Tibial nerve (tissue), 4 donors: ENCODE measurements at regions not wholly inside any gene's neighbourhood (a gene's known extent, or its start where the extent isn't known, plus 50 kb on each side); places are given as distances from the start of the nearest gene placed in this dataset.

Experiments
- DNase-seq, 2 donors: peaks; one replicate each; pipeline ENCODE4 v3.0.0-alpha.2; 2019; ENCODE audit warnings: low spot score in 2 of 2
- H3K27ac ChIP-seq, 4 donors: fragments of 200-600 bp; sonication (generic) in 3 of 4; one replicate each; pipeline ENCODE4 v1.5.1; 2017 to 2019; ENCODE audit warnings: mild to moderate bottlenecking in 1 of 4
- H3K27me3 ChIP-seq, 2 donors: fragments of 200-600 bp; sonication (generic) in 1 of 2; one replicate each; pipeline versions ENCODE4 v1.5.1 to v1.6.0; 2017 to 2019
- H3K36me3 ChIP-seq, 3 donors: fragments of 200-600 bp; sonication (generic); one replicate each; pipeline ENCODE4 v1.5.1; 2018 to 2019
- H3K4me1 ChIP-seq, 4 donors: fragments of 200-600 bp; sonication (generic) in 3 of 4; one replicate each; pipeline ENCODE4 v1.5.1; 2017 to 2019
- H3K4me3 ChIP-seq, 4 donors: fragments of 200-600 bp; sonication (generic) in 3 of 4; one replicate each; pipeline ENCODE4 v1.5.1; 2017 to 2019; ENCODE audit warnings: mild to moderate bottlenecking in 1 of 4, moderate library complexity in 1 of 4
- H3K9me3 ChIP-seq, 4 donors: fragments of 200-600 bp; sonication (generic) in 3 of 4; one replicate each; pipeline ENCODE4 v1.5.1; 2017 to 2019
- CTCF ChIP-seq, 5 experiments: fragments of 200-600 bp in 3 of 5; fragments of 450-650 bp in 2 of 5; sonication (generic) in 3 of 5; IDR thresholded peaks; one replicate each; pipeline ENCODE4 v1.5.1; 2016 to 2019; ENCODE audit warnings: antibody characterized with exemption in 5 of 5, mild to moderate bottlenecking in 3 of 5, moderate library complexity in 2 of 5
- EP300 ChIP-seq, 2 donors: sonication (generic); formaldehyde crosslinking; IDR thresholded peaks; one replicate each; pipeline ENCODE4 v1.6.1; 2017; ENCODE audit warnings: antibody characterized with exemption in 2 of 2, mild to moderate bottlenecking in 1 of 2
- POLR2A ChIP-seq, 2 donors: fragments of 450-650 bp; IDR thresholded peaks; one replicate each; pipeline ENCODE4 v1.6.1; 2017; ENCODE audit warnings: antibody characterized with exemption in 2 of 2, mild to moderate bottlenecking in 2 of 2, moderate library complexity in 2 of 2
- WGBS, 2 donors: methylation state at CpG; one replicate each; pipeline ENCODE4 v1.1.5; 2018; 5-methylcytosine and 5-hydroxymethylcytosine counted together

DNA sequence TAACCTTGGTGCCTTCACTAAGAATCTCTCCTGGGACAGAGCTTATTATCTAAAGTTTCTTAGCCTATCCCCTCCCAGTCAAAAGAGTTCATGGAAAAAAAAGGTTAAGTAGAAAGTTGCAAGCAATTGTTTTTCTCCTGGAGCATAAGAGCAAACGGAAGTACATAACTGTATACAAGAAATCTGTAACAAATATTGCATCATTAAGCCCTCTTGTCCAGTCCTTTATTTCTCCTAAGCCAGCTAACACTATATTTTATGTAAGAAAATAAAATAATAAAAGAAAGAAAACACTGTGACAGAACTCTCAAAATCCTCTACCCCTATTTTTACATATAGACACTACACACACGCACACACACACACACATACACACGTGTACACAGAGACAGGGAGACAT, 255.3 kb downstream of the NAF1 start:
- WGBS, 2 donors: 80 to 81% methylated on average over 3 of the region's 3 CpGs
- Histone ChIP-seq H3K4me3 (no peak overlapping the region), H3K9me3 (peaks cover 0 to 18% (median 0%) of the 10 kb centered on the region in 4 donors)

DNA sequence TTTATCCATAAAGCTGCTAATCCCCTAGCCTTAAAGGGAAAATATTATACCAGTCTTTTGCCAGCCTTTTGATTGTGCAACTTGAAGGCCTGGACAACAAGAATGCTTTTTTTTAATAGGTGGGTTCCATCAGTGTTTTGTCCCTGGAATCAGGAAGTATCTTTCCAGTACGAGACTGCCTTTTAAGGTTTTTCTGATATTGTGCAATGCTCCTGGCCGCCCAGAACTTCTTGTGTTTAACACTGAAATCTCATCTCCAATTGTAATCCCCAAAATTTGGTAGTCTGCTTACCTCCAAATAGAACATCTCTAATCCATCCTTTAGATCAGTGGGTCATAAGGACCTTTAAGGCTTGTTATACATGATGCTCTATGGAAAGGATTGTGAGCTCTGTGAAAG, 256.7 kb downstream of the NAF1 start:
- Histone ChIP-seq H3K4me1 (no peaks in the 10 kb centered on the region), H3K27me3 (no peaks in the 10 kb centered on the region), H3K36me3 (no peaks in the 10 kb centered on the region), H3K27ac (no peak overlapping the region), H3K4me3 (no peak overlapping the region), H3K9me3 (peaks cover 0 to 15% (median 0%) of the 10 kb centered on the region in 4 donors)
- DNase-seq: no peak
- WGBS, 2 donors: 86 to 87% methylated on average over 2 of the region's 2 CpGs
- TF ChIP-seq CTCF (IDR thresholded peaks at IDR 0.05) (no peak), POLR2A (IDR thresholded peaks at IDR 0.05) (no peak), EP300 (IDR thresholded peaks at IDR 0.05) (no peak)

More for the DNA sequence above, 255.3 kb downstream of the NAF1 start:
- TF ChIP-seq EP300 (IDR thresholded peaks at IDR 0.05) (no peak), POLR2A (IDR thresholded peaks at IDR 0.05) (no peak)
- H3K27me3 ChIP-seq: no peaks in the 10 kb centered on the region
- H3K27ac ChIP-seq: no peak overlapping the region
- H3K4me1 ChIP-seq: no peaks in the 10 kb centered on the region
- no peak for DNase-seq
- H3K36me3 ChIP-seq: no peaks in the 10 kb centered on the region

- Histone ChIP-seq H3K9me3 (no peaks in the 10 kb centered on the region), H3K4me3 (no peak overlapping the region), H3K36me3 (no peaks in the 10 kb centered on the region), H3K27ac (no peak overlapping the region), H3K4me1 (peaks cover 0 to 4% (median 0%) of the 10 kb centered on the region in 4 donors), H3K27me3 (no peaks in the 10 kb centered on the region)
- WGBS, 2 donors: 72 to 73% methylated on average over 3 of the region's 3 CpGs
- no peak for DNase-seq
- TF ChIP-seq POLR2A (IDR thresholded peaks at IDR 0.05) (no peak), EP300 (IDR thresholded peaks at IDR 0.05) (no peak), CTCF (IDR thresholded peaks at IDR 0.05) (no peak)
Measured at GRCh38 chr4:162894387-162894786, 272.3 kb downstream of the NAF1 start.

GRCh38 chr4:162891788-162892707, 274.6 kb downstream of the NAF1 start:
- no peaks in the 10 kb centered on the region for H3K36me3 ChIP-seq
- H3K4me1 ChIP-seq: peaks cover 0 to 4% (median 0%) of the 10 kb centered on the region in 4 donors
- no peak overlapping the region for H3K4me3 ChIP-seq
- no peak overlapping the region for H3K27ac ChIP-seq
- H3K27me3 ChIP-seq: no peaks in the 10 kb centered on the region
- WGBS, 2 donors: 45 to 53% methylated on average over 3 of the region's 3 CpGs
- H3K9me3 ChIP-seq: no peaks in the 10 kb centered on the region
- TF ChIP-seq POLR2A (IDR thresholded peaks at IDR 0.05) (no peak), EP300 (IDR thresholded peaks at IDR 0.05) (no peak), CTCF (IDR thresholded peaks at IDR 0.05) (no peak)
- DNase-seq: no peak

DNA sequence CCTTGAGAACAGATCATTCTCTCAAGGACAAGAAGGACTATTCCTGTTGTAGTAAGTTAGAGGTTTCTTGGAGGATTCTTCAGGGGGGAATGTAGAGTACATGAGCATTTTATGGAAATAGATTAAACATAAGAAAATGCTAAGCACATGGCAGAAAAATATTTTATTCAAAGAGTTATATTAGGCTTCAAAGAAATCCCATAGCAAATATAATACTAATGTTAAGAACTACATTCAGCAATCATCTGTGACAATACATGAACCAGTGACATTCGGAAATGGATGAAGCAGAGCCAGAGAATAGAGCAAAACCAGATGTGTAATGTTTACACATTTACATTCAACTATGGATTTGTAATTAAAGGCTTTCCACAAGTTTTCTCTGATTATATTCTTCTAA, 288.6 kb downstream of the NAF1 start:
- Histone ChIP-seq H3K4me3 (no peak overlapping the region), H3K36me3 (no peaks in the 10 kb centered on the region), H3K27me3 (no peaks in the 10 kb centered on the region), H3K4me1 (no peaks in the 10 kb centered on the region), H3K27ac (no peak overlapping the region), H3K9me3 (peaks cover 0 to 5% (median 0%) of the 10 kb centered on the region in 4 donors)
- no peak for TF ChIP-seq POLR2A (IDR thresholded peaks at IDR 0.05)
- no peak for TF ChIP-seq CTCF (IDR thresholded peaks at IDR 0.05)
- TF ChIP-seq EP300 (IDR thresholded peaks at IDR 0.05): no peak
- no peak for DNase-seq
- 67 to 68% methylated on average over 1 of the region's 1 CpG for WGBS, 2 donors
